IMR-90 (cell line): ENCODE measurements at regions not wholly inside any gene's neighbourhood (a gene's known extent, or its start where the extent isn't known, plus 50 kb on each side); places are given as distances from the start of the nearest gene placed in this dataset.

Experiments used
- ATAC-seq: fragments of 200-7000 bp; cut with Tn5 transposase; 2 replicates; pipeline ENCODE4 v1.9.1; 2020; ENCODE audit warnings: low read depth, mild to moderate bottlenecking, moderate library complexity
- BruUV-seq: library from RNA; stranded (reverse); fragments of 400-500 nt; replicated peaks from 2 replicates; lab custom pipeline; 2021; lab: Mats Ljungman, UMichigan
- CTCF ChIA-PET: fragments of 300-600 bp; formaldehyde crosslinking; extraction: SDS; loops from one replicate; lab custom pipeline; 2021; ENCODE audit warnings: antibody characterized with exemption; lab: Yijun Ruan, JAX
- POLR2A ChIA-PET: fragments of 300-600 bp; sonication (Branson Sonifier 250); formaldehyde crosslinking; loops from one replicate; lab custom pipeline; 2022; ENCODE audit warnings: antibody characterized with exemption; ENCODE audit not compliant: unreplicated experiment; lab: Charles Lee
- DNase-seq: peaks from one replicate; pipeline ENCODE4 v3.0.0; 2013
- H2AFZ ChIP-seq: replicated peaks from 2 replicates; pipeline ENCODE3; 2013; ENCODE audit warnings: low read length, mild to moderate bottlenecking; ENCODE audit not compliant: poor library complexity
- H2AK5ac ChIP-seq: 2 replicates; pipeline ENCODE4 v1.6.1; 2013; ENCODE audit warnings: low read depth, low read length, inconsistent platforms
- H2AK9ac ChIP-seq: replicated peaks from 2 replicates; pipeline ENCODE3; 2013; ENCODE audit warnings: mild to moderate bottlenecking, low read depth, low read length, moderate library complexity; ENCODE audit not compliant: poor library complexity
- H2BK120ac ChIP-seq: 2 replicates; pipeline ENCODE4 v1.6.1; 2013; ENCODE audit warnings: low read depth, low read length, inconsistent platforms
- H2BK15ac ChIP-seq: 3 replicates; pipeline ENCODE4 v1.6.1; 2013; ENCODE audit warnings: low read depth, low read length, inconsistent platforms
- H2BK20ac ChIP-seq: 2 replicates; pipeline ENCODE4 v1.6.1; 2013; ENCODE audit warnings: low read depth, mild to moderate bottlenecking, inconsistent platforms, low read length, moderate library complexity
- H2BK5ac ChIP-seq: 2 replicates; pipeline ENCODE4 v1.6.1; 2013; ENCODE audit warnings: mild to moderate bottlenecking, low read depth, low read length, inconsistent platforms; ENCODE audit not compliant: poor library complexity, severe bottlenecking
- H3K14ac ChIP-seq: replicated peaks from 2 replicates; pipeline ENCODE4 v1.6.1; 2013; ENCODE audit warnings: low read depth, low read length, inconsistent platforms
- H3K18ac ChIP-seq: 2 replicates; pipeline ENCODE4 v1.6.1; 2013; ENCODE audit warnings: low read depth, low read length, control low read depth
- H3K23ac ChIP-seq: 2 replicates; pipeline ENCODE4 v1.6.1; 2013; ENCODE audit warnings: low read depth, low read length, inconsistent platforms
- H3K27ac ChIP-seq: 2 replicates; pipeline ENCODE4 v1.5.1; 2013; ENCODE audit warnings: mild to moderate bottlenecking, control low read depth, low read length; ENCODE audit not compliant: insufficient read depth
- H3K27me3 ChIP-seq: 2 replicates; pipeline ENCODE4 v1.6.1; 2013; ENCODE audit warnings: low read length; ENCODE audit not compliant: control insufficient read depth, insufficient read depth
- H3K36me3 ChIP-seq: 2 replicates; pipeline ENCODE4 v1.6.1; 2013; ENCODE audit warnings: low read length, mixed read lengths; ENCODE audit not compliant: control insufficient read depth, insufficient read depth
- H3K4ac ChIP-seq: 2 replicates; pipeline ENCODE4 v1.6.1; 2013; ENCODE audit warnings: low read depth, low read length, inconsistent platforms
- H3K4me1 ChIP-seq: 2 replicates; pipeline ENCODE4 v1.6.1; 2013; ENCODE audit warnings: low read length, mixed read lengths; ENCODE audit not compliant: control insufficient read depth, insufficient read depth
- H3K4me2 ChIP-seq: 2 replicates; pipeline ENCODE4 v1.6.1; 2013; ENCODE audit warnings: low read depth, mild to moderate bottlenecking, control low read depth, low read length, moderate library complexity
- H3K4me3 ChIP-seq: 2 replicates; pipeline ENCODE4 v1.5.1; 2013; ENCODE audit warnings: low read depth, mild to moderate bottlenecking, control low read depth, low read length, moderate library complexity; ENCODE audit not compliant: insufficient read depth
- H3K56ac ChIP-seq: 2 replicates; pipeline ENCODE4 v1.6.1; 2013; ENCODE audit warnings: low read length, inconsistent platforms; ENCODE audit not compliant: insufficient read depth; ENCODE audit errors: extremely low read depth
- H3K79me1 ChIP-seq, 2 experiments: 2 replicates each; pipeline ENCODE4 v1.6.1; 2013; ENCODE audit warnings: low read length in 2 of 2, inconsistent platforms in 1 of 2, low read depth in 1 of 2
- H3K9ac ChIP-seq: 2 replicates; pipeline ENCODE4 v1.6.1; 2013; ENCODE audit warnings: low read depth, low read length, control low read depth
- H3K9me1 ChIP-seq: 2 replicates; pipeline ENCODE4 v1.6.1; 2013; ENCODE audit warnings: low read length, inconsistent platforms; ENCODE audit not compliant: insufficient read depth
- H3K9me3 ChIP-seq: 2 replicates; pipeline ENCODE4 v1.6.1; 2013; ENCODE audit warnings: low read length; ENCODE audit not compliant: control insufficient read depth, insufficient read depth
- H4K20me1 ChIP-seq: 2 replicates; pipeline ENCODE4 v1.6.1; 2013; ENCODE audit warnings: low read length, inconsistent platforms; ENCODE audit not compliant: insufficient read depth
- H4K5ac ChIP-seq: 2 replicates; pipeline ENCODE4 v1.6.1; 2013; ENCODE audit warnings: mild to moderate bottlenecking, low read depth, low read length, control low read depth
- H4K8ac ChIP-seq, 2 experiments: 2 replicates each; pipeline ENCODE4 v1.6.1; 2013; ENCODE audit warnings: low read depth in 2 of 2, low read length in 2 of 2, control low read depth in 1 of 2, inconsistent platforms in 1 of 2
- H4K91ac ChIP-seq: 2 replicates; pipeline ENCODE4 v1.6.1; 2013; ENCODE audit warnings: low read depth, low read length, inconsistent platforms; ENCODE audit not compliant: insufficient read depth
- BHLHE40 ChIP-seq: fragments of 150-350 bp; IDR thresholded peaks from 2 replicates; pipeline ENCODE4 v1.6.1; 2016; ENCODE audit warnings: mild to moderate bottlenecking, low read depth, low read length
- CEBPB ChIP-seq: IDR thresholded peaks from 2 replicates; pipeline ENCODE4 v1.6.1; 2012; ENCODE audit warnings: low read depth, low read length, improper control_type of control experiment
- CHD1 ChIP-seq: IDR thresholded peaks from 2 replicates; pipeline ENCODE4 v1.6.1; 2012; ENCODE audit warnings: low read depth, low read length, improper control_type of control experiment
- ELK1 ChIP-seq: fragments of 150-350 bp; IDR thresholded peaks from 2 replicates; pipeline ENCODE4 v1.6.1; 2016; ENCODE audit warnings: low read depth, mild to moderate bottlenecking, low read length, moderate library complexity, borderline replicate concordance
- FOS ChIP-seq: fragments of 150-350 bp; IDR thresholded peaks from 2 replicates; pipeline ENCODE4 v1.6.1; 2016; ENCODE audit warnings: low read depth, low read length
- MAFK ChIP-seq: IDR thresholded peaks from 2 replicates; pipeline ENCODE4 v1.6.1; 2012; ENCODE audit warnings: low read depth, low read length, improper control_type of control experiment
- MAZ ChIP-seq: IDR thresholded peaks from 2 replicates; pipeline ENCODE4 v1.6.1; 2012; ENCODE audit warnings: low read depth, mild to moderate bottlenecking, low read length, improper control_type of control experiment, moderate library complexity, borderline replicate concordance
- MXI1 ChIP-seq: IDR thresholded peaks from 2 replicates; pipeline ENCODE4 v1.6.1; 2012; ENCODE audit warnings: low read depth, mild to moderate bottlenecking, low read length, moderate library complexity, borderline replicate concordance
- NFE2L2 ChIP-seq: fragments of 150-350 bp; IDR thresholded peaks from 2 replicates; pipeline ENCODE4 v1.6.1; 2016; ENCODE audit warnings: low read depth, mild to moderate bottlenecking, low read length
- POLR2A ChIP-seq: IDR thresholded peaks from 2 replicates; pipeline ENCODE4 v1.6.1; 2012; ENCODE audit warnings: mild to moderate bottlenecking, low read depth, low read length
- RAD21 ChIP-seq: IDR thresholded peaks from 2 replicates; pipeline ENCODE4 v1.6.1; 2012; ENCODE audit warnings: low read length, improper control_type of control experiment
- RCOR1 ChIP-seq: IDR thresholded peaks from 2 replicates; pipeline ENCODE4 v1.6.1; 2012; ENCODE audit warnings: mild to moderate bottlenecking, low read length, improper control_type of control experiment; ENCODE audit not compliant: insufficient replicate concordance
- RFX5 ChIP-seq: IDR thresholded peaks from 2 replicates; pipeline ENCODE4 v1.8.0; 2012; ENCODE audit warnings: low read depth, mild to moderate bottlenecking, low read length, moderate library complexity
- SMC3 ChIP-seq: fragments of 150-350 bp; IDR thresholded peaks from 2 replicates; pipeline ENCODE4 v1.6.1; 2016; ENCODE audit warnings: low read depth, mild to moderate bottlenecking, antibody characterized with exemption, low read length, moderate library complexity
- WGBS, 2 experiments: methylation state at CpG; one replicate each; pipeline versions ENCODE4 v1.1.5 to v1.1.7; 2013; ENCODE audit warnings: missing lambda C conversion rate in 2 of 2; ENCODE audit not compliant: insufficient read length in 1 of 2; ENCODE audit errors: extremely low coverage in 2 of 2; 5-methylcytosine and 5-hydroxymethylcytosine counted together
- dilution Hi-C: fragments of 300-500 bp; cut with HindIII; formaldehyde crosslinking; loops from one replicate; pipeline ENCODE4 v1.14.3; 2018; ENCODE audit warnings: low sequenced_read_pairs; ENCODE audit not compliant: unreplicated experiment
- in situ Hi-C: fragments of 300-500 bp; cut with MboI; formaldehyde crosslinking; loops from 3 replicates; pipeline ENCODE4 v1.14.3; 2019; ENCODE audit warnings: low sequenced_read_pairs, inconsistent platforms, mixed read lengths
- intact Hi-C: fragments of 100-400 bp; cut with micrococcal nuclease; formaldehyde crosslinking; loops from 2 replicates; pipeline ENCODE4 v1.10.0; 2022
- TF ChIP-seq, protein P1 (sequence below): fragments of 150-350 bp; IDR thresholded peaks from 2 replicates; pipeline ENCODE4 v1.6.1; 2017; ENCODE audit warnings: mild to moderate bottlenecking, antibody characterized with exemption, low read length, low read depth
- TF ChIP-seq, protein P2 (sequence below): conservative IDR thresholded peaks from 2 replicates; pipeline ENCODE4 v1.5.1; 2012; ENCODE audit warnings: mild to moderate bottlenecking, low read depth, low read length, improper control_type of control experiment

DNA sequence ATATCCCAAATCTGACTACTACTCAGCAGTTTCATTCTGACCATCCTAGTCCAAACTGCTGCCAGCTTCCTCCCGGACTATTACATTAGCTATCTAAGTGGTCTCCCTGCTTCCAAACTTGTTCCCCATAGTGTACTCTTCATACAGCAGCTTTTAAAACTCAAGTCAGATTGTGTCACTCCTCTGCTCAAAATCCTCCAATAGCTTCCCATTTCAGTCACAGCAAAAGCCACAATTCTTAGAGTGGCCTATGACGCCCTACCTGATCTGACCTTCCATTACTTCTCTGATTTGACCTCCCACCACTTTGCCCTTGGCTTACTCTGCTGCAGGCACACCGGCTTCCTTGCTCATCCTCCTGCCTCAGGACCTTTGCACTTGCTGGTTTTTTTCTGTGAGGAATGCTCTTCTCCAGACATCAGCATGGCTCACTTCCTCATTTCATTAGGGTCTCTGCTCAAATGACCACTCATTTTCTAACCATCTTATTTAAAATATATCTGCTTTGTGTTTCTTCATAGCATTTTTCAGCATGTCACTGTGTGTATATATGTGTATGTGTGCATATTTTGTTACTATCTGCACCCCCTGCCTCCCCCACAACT lies 111.1 kb upstream of the DTNBP1 start:
- CTCF ChIA-PET = interaction anchor here (0.5 kb wide), 1 partner anchor 39 kb away, joined by 3 read pairs; no protein-coding TSS in a partner anchor

More for the DNA sequence above, 111.1 kb upstream of the DTNBP1 start:
- Histone ChIP-seq H2BK15ac (no peak overlapping the region), H3K18ac (no peak overlapping the region), H3K4me1 (0 out of 2 replicates have a peak, but pooled peaks cover 3% of the 10 kb centered on the region), H2AFZ (no peak overlapping the region), H3K79me1 (no peaks in the 10 kb centered on the region), H3K23ac (no peak overlapping the region), H3K56ac (no peak overlapping the region), H4K20me1 (no peaks in the 10 kb centered on the region), H3K9me1 (no peaks in the 10 kb centered on the region), H4K5ac (no peak overlapping the region), H3K27me3 (peaks cover 13% of the 10 kb centered on the region), H2BK5ac (no peak overlapping the region), H2AK5ac (no peak overlapping the region), H2BK120ac (no peak overlapping the region), H3K4me3 (no peak overlapping the region), H3K27ac (no peak overlapping the region), H2BK20ac (no peak overlapping the region), H4K91ac (no peak overlapping the region), H4K8ac (no peak overlapping the region), H3K4me2 (no peak overlapping the region), H2AK9ac (no peak overlapping the region), H3K36me3 (no peaks in the 10 kb centered on the region), H3K4ac (no peak overlapping the region), H3K9me3 (no peaks in the 10 kb centered on the region), H3K14ac (no peak overlapping the region), H3K9ac (no peak overlapping the region)
- in situ Hi-C loops (no loop called here), dilution Hi-C loops (no loop called here), intact Hi-C loops (no loop called here)
- DNase-seq = no peak
- POLR2A ChIA-PET = no interaction called here
- 79% methylated on average over 2 of the region's 3 CpGs; no CpG with 5 or more reads in 1 of the 2 experiments for WGBS, 2 experiments
- TF ChIP-seq RCOR1 (no peak), RAD21 (no peak), RFX5 (no peak), MAZ (no peak), MAFK (no peak), SMC3 (no peak), CEBPB (no peak), CHD1 (no peak), MXI1 (no peak), ELK1 (no peak), POLR2A (no peak), BHLHE40 (no peak), FOS (no peak), NFE2L2 (no peak)
- TF ChIP-seq, protein P1, sequence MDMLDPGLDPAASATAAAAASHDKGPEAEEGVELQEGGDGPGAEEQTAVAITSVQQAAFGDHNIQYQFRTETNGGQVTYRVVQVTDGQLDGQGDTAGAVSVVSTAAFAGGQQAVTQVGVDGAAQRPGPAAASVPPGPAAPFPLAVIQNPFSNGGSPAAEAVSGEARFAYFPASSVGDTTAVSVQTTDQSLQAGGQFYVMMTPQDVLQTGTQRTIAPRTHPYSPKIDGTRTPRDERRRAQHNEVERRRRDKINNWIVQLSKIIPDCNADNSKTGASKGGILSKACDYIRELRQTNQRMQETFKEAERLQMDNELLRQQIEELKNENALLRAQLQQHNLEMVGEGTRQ = no peak
- TF ChIP-seq, protein P2, sequence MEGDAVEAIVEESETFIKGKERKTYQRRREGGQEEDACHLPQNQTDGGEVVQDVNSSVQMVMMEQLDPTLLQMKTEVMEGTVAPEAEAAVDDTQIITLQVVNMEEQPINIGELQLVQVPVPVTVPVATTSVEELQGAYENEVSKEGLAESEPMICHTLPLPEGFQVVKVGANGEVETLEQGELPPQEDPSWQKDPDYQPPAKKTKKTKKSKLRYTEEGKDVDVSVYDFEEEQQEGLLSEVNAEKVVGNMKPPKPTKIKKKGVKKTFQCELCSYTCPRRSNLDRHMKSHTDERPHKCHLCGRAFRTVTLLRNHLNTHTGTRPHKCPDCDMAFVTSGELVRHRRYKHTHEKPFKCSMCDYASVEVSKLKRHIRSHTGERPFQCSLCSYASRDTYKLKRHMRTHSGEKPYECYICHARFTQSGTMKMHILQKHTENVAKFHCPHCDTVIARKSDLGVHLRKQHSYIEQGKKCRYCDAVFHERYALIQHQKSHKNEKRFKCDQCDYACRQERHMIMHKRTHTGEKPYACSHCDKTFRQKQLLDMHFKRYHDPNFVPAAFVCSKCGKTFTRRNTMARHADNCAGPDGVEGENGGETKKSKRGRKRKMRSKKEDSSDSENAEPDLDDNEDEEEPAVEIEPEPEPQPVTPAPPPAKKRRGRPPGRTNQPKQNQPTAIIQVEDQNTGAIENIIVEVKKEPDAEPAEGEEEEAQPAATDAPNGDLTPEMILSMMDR = no peak
- no TSS peak for BruUV-seq
- ATAC-seq = no peak
